SK-N-SH (cell line): ENCODE measurements at regions not wholly inside any gene's neighbourhood (a gene's known extent, or its start where the extent isn't known, plus 50 kb on each side); places are given as distances from the start of the nearest gene placed in this dataset.

Source experiments
- CTCF ChIA-PET: fragments of 300-600, 350-600 bp; formaldehyde crosslinking; extraction: SDS; loops from one replicate; lab custom pipeline; 2021; lab: Yijun Ruan, JAX
- POLR2A ChIA-PET: fragments of 350-600 bp; sonication (Branson Sonifier 250); formaldehyde crosslinking; extraction: SDS; loops from one replicate; lab custom pipeline; 2020; ENCODE audit warnings: antibody characterized with exemption, inconsistent platforms; lab: Yijun Ruan, JAX
- DNase-seq: peaks from one replicate; pipeline ENCODE4 v3.0.0; 2012
- H2AFZ ChIP-seq: fragments of 200-600 bp; sonication (generic); 2 replicates; pipeline ENCODE4 v1.8.1; 2016; ENCODE audit warnings: antibody characterized with exemption, mild to moderate bottlenecking, low read depth
- H3F3A ChIP-seq: fragments of 200-600 bp; sonication (generic); replicated peaks from 2 replicates; pipeline ENCODE3; 2016; ENCODE audit warnings: antibody characterized with exemption, mild to moderate bottlenecking; ENCODE audit not compliant: insufficient read depth
- H3K27ac ChIP-seq, 2 experiments: fragments of 200-500 bp in 1 of 2; fragments of 200-600 bp in 1 of 2; sonication (Bioruptor generic) in 1 of 2; sonication (generic), shearing (Covaris generic) in 1 of 2; 2 replicates each; pipeline versions ENCODE4 v1.5.1 to v1.6.1; 2014 to 2016; ENCODE audit warnings: low read depth in 2 of 2, inconsistent platforms in 1 of 2, low read length in 1 of 2, mild to moderate bottlenecking in 1 of 2, mixed read lengths in 1 of 2
- H3K27me3 ChIP-seq: fragments of 200-600 bp; sonication (generic), shearing (Covaris generic); 2 replicates; pipeline ENCODE4 v1.6.1; 2016; ENCODE audit warnings: mixed run types; ENCODE audit not compliant: insufficient read depth
- H3K36me3 ChIP-seq, 2 experiments: fragments of 200-500 bp in 1 of 2; fragments of 200-600 bp in 1 of 2; sonication (Bioruptor generic) in 1 of 2; sonication (generic) in 1 of 2; replicated peaks in 1 of 2; 2 replicates each; pipeline versions ENCODE3 to v1.5.1; 2014 to 2016; ENCODE audit warnings: low read length in 1 of 2, mild to moderate bottlenecking in 1 of 2; ENCODE audit not compliant: insufficient read depth in 2 of 2, control insufficient read depth in 1 of 2
- H3K4me1 ChIP-seq, 2 experiments: fragments of 200-500 bp in 1 of 2; fragments of 200-600 bp in 1 of 2; sonication (Bioruptor generic) in 1 of 2; sonication (generic), shearing (Covaris generic) in 1 of 2; 2 replicates each; pipeline versions ENCODE4 v1.5.1 to v1.6.1; 2014 to 2016; ENCODE audit warnings: low read depth in 1 of 2, low read length in 1 of 2, mixed run types in 1 of 2; ENCODE audit not compliant: insufficient read depth in 2 of 2, control insufficient read depth in 1 of 2
- H3K4me2 ChIP-seq: fragments of 200-600 bp; sonication (generic), shearing (Covaris generic); 2 replicates; pipeline ENCODE4 v1.6.1; 2017; ENCODE audit warnings: mixed run types
- H3K4me3 ChIP-seq, 2 experiments: fragments of 200-500 bp in 1 of 2; fragments of 200-600 bp in 1 of 2; sonication (Bioruptor generic) in 1 of 2; sonication (generic), shearing (Covaris generic) in 1 of 2; 2 replicates each; pipeline versions ENCODE4 v1.5.1 to v1.8.1; 2014 to 2016; ENCODE audit warnings: low read depth in 2 of 2, inconsistent platforms in 1 of 2, low read length in 1 of 2, mild to moderate bottlenecking in 1 of 2, mixed read lengths in 1 of 2, moderate library complexity in 1 of 2
- H3K79me2 ChIP-seq: fragments of 200-600 bp; sonication (generic); 2 replicates; pipeline ENCODE4 v1.8.1; 2017; ENCODE audit warnings: mild to moderate bottlenecking; ENCODE audit not compliant: insufficient read depth
- H3K9ac ChIP-seq: fragments of 200-600 bp; sonication (generic); 2 replicates; pipeline ENCODE4 v1.6.1; 2017; ENCODE audit warnings: mixed run types
- H3K9me2 ChIP-seq: fragments of 200-600 bp; sonication (generic); 2 replicates; pipeline ENCODE4 v1.6.1; 2017; ENCODE audit warnings: mixed run types
- H3K9me3 ChIP-seq: fragments of 200-600 bp; sonication (generic); 2 replicates; pipeline ENCODE4 v1.6.1; 2017; ENCODE audit warnings: mixed run types, mild to moderate bottlenecking, moderate library complexity
- H4K20me1 ChIP-seq: fragments of 200-600 bp; sonication (generic); 2 replicates; pipeline ENCODE4 v1.6.1; 2017; ENCODE audit warnings: mild to moderate bottlenecking, mixed run types; ENCODE audit not compliant: insufficient read depth
- CHD2 ChIP-seq: fragments of 150-350 bp; IDR thresholded peaks from 2 replicates; pipeline ENCODE4 v1.6.1; 2018; ENCODE audit warnings: low read length; ENCODE audit not compliant: partially characterized antibody
- EZH2phosphoT487 ChIP-seq: fragments of 200-600 bp; sonication (generic); IDR thresholded peaks from 2 replicates; pipeline ENCODE4 v1.6.1; 2017; ENCODE audit warnings: low read depth, mixed run types, mild to moderate bottlenecking, antibody characterized with exemption, moderate library complexity, borderline replicate concordance
- FOSL2 ChIP-seq: IDR thresholded peaks from 2 replicates; pipeline ENCODE4 v1.4.0; 2012; ENCODE audit warnings: low read depth, mild to moderate bottlenecking, moderate library complexity, borderline replicate concordance
- FOXJ3 ChIP-seq: sonication (generic); formaldehyde crosslinking; IDR thresholded peaks from 2 replicates; pipeline ENCODE4 v1.5.1; 2020; ENCODE audit warnings: mild to moderate bottlenecking, missing genetic modification reagents
- FOXM1 ChIP-seq: IDR thresholded peaks from 2 replicates; pipeline ENCODE4 v1.4.0; 2012; ENCODE audit warnings: low read depth, mild to moderate bottlenecking
- JUND ChIP-seq: IDR thresholded peaks from 2 replicates; pipeline ENCODE4 v1.4.0; 2012
- MAX ChIP-seq: IDR thresholded peaks from 2 replicates; pipeline ENCODE4 v1.4.0; 2012; ENCODE audit warnings: low read depth
- MEF2A ChIP-seq: IDR thresholded peaks from 2 replicates; pipeline ENCODE4 v1.4.0; 2012; ENCODE audit warnings: low read depth, borderline replicate concordance
- MXI1 ChIP-seq: IDR thresholded peaks from 2 replicates; pipeline ENCODE4 v1.6.1; 2012; ENCODE audit warnings: mild to moderate bottlenecking, low read depth, low read length, improper control_type of control experiment
- POLR2AphosphoS5 ChIP-seq: IDR thresholded peaks from 2 replicates; pipeline ENCODE4 v1.6.1; 2012; ENCODE audit warnings: low read depth, low read length
- RCOR1 ChIP-seq: fragments of 150-350 bp; IDR thresholded peaks from 2 replicates; pipeline ENCODE4 v1.6.1; 2017; ENCODE audit warnings: antibody characterized with exemption, low read length
- RXRA ChIP-seq: IDR thresholded peaks from 2 replicates; pipeline ENCODE4 v1.4.0; 2012; ENCODE audit warnings: low read depth, mild to moderate bottlenecking, borderline replicate concordance
- SIN3A ChIP-seq: IDR thresholded peaks from 2 replicates; pipeline ENCODE4 v1.6.1; 2012; ENCODE audit warnings: low read depth, mild to moderate bottlenecking, low read length, moderate library complexity, borderline replicate concordance
- TAF1 ChIP-seq: IDR thresholded peaks from 2 replicates; pipeline ENCODE4 v1.6.1; 2012; ENCODE audit warnings: low read depth, mild to moderate bottlenecking, low read length, moderate library complexity, borderline replicate concordance
- TCF12 ChIP-seq: IDR thresholded peaks from 2 replicates; pipeline ENCODE4 v1.4.0; 2012
- TEAD4 ChIP-seq: IDR thresholded peaks from 2 replicates; pipeline ENCODE4 v1.4.0; 2012; ENCODE audit warnings: mild to moderate bottlenecking, borderline replicate concordance; ENCODE audit not compliant: insufficient read depth
- WGBS: methylation state at CpG from one replicate; pipeline ENCODE4 v1.1.6; 2017; ENCODE audit warnings: low lambda C conversion rate; 5-methylcytosine and 5-hydroxymethylcytosine counted together
- TF ChIP-seq, protein P1 (sequence below): IDR thresholded peaks from 2 replicates; pipeline ENCODE4; 2012

- Histone ChIP-seq H3F3A (no peaks in the 10 kb centered on the region), H3K36me3 (no peaks in the 10 kb centered on the region), H3K9me2 (no peaks in the 10 kb centered on the region), H3K27me3 (peaks cover 100% of the 10 kb centered on the region), H3K4me2 (no peak overlapping the region), H4K20me1 (no peaks in the 10 kb centered on the region), H2AFZ (no peak overlapping the region), H3K27ac (no peak overlapping the region), H3K9ac (no peak overlapping the region), H3K9me3 (no peaks in the 10 kb centered on the region), H3K4me3 (no peak overlapping the region), H3K4me1 (no peaks in the 10 kb centered on the region), H3K79me2 (no peaks in the 10 kb centered on the region)
- CTCF ChIA-PET, result interaction anchor here (0.8 kb wide), 1 partner anchor 12 kb away, joined by 3 read pairs; no protein-coding TSS in a partner anchor
- no peak for DNase-seq
- TF ChIP-seq FOXM1 (no peak), TEAD4 (no peak), EZH2phosphoT487 (no peak), CHD2 (no peak), MAX (no peak), TCF12 (no peak), SIN3A (no peak), FOSL2 (no peak)
- TF ChIP-seq, protein P1, sequence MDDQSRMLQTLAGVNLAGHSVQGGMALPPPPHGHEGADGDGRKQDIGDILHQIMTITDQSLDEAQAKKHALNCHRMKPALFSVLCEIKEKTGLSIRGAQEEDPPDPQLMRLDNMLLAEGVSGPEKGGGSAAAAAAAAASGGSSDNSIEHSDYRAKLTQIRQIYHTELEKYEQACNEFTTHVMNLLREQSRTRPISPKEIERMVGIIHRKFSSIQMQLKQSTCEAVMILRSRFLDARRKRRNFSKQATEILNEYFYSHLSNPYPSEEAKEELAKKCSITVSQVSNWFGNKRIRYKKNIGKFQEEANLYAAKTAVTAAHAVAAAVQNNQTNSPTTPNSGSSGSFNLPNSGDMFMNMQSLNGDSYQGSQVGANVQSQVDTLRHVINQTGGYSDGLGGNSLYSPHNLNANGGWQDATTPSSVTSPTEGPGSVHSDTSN, result no peak
- 25% methylated on average over 18 of the region's 18 CpGs for WGBS
- POLR2A ChIA-PET, result no interaction called here
These were observed 312.1 kb upstream of the SHH start for GRCh38 chr7:156124356-156124755.

- Histone ChIP-seq H3K4me3 (no peak overlapping the region), H3K27me3 (peaks cover 90% of the 10 kb centered on the region), H3K79me2 (no peaks in the 10 kb centered on the region), H3K4me1 (no peaks in the 10 kb centered on the region), H3K4me2 (no peak overlapping the region), H2AFZ (no peak overlapping the region), H3K36me3 (no peaks in the 10 kb centered on the region), H3K9me3 (no peaks in the 10 kb centered on the region), H3F3A (no peaks in the 10 kb centered on the region), H3K9me2 (no peaks in the 10 kb centered on the region), H4K20me1 (no peaks in the 10 kb centered on the region), H3K9ac (no peak overlapping the region), H3K27ac (no peak overlapping the region)
- no peak for DNase-seq
- TF ChIP-seq MAX, result no peak
- no peak for TF ChIP-seq MEF2A
- TF ChIP-seq FOSL2, result no peak
- TF ChIP-seq RCOR1, result no peak
- TF ChIP-seq, protein P1, result no peak
- no peak for TF ChIP-seq TAF1
- no peak for TF ChIP-seq RXRA
- TF ChIP-seq POLR2AphosphoS5, result no peak
- TF ChIP-seq MXI1, result no peak
- no peak for TF ChIP-seq FOXJ3 (CRISPR knock-in tag)
- TF ChIP-seq JUND, result no peak
- 9% methylated on average over 11 of the region's 25 CpGs for WGBS
- POLR2A ChIA-PET, result no interaction called here
- CTCF ChIA-PET, result no interaction called here
These were observed 311.1 kb upstream of the SHH start for GRCh38 chr7:156123362-156123761.
